ENCODE measurements at regions not wholly inside any gene's neighbourhood (a gene's known extent, or its start where the extent isn't known, plus 50 kb on each side); places are given as distances from the start of the nearest gene placed in this dataset.
"Not testable (repeated sequence)": the region's sequence is repeated elsewhere in the genome, so short reads cannot be mapped to it uniquely, and the experiment has no call there.

GRCh38 chr16:76612497-76612896, 335.3 kb downstream of the CNTNAP4 start:
- DNase-seq = no peak

GRCh38 chr16:76614269-76614668, 337.1 kb downstream of the CNTNAP4 start:
- peak; percentile 33 for DNase-seq

GRCh38 chr16:76622876-76623275, 345.7 kb downstream of the CNTNAP4 start:
- DNase-seq = no peak

DNA sequence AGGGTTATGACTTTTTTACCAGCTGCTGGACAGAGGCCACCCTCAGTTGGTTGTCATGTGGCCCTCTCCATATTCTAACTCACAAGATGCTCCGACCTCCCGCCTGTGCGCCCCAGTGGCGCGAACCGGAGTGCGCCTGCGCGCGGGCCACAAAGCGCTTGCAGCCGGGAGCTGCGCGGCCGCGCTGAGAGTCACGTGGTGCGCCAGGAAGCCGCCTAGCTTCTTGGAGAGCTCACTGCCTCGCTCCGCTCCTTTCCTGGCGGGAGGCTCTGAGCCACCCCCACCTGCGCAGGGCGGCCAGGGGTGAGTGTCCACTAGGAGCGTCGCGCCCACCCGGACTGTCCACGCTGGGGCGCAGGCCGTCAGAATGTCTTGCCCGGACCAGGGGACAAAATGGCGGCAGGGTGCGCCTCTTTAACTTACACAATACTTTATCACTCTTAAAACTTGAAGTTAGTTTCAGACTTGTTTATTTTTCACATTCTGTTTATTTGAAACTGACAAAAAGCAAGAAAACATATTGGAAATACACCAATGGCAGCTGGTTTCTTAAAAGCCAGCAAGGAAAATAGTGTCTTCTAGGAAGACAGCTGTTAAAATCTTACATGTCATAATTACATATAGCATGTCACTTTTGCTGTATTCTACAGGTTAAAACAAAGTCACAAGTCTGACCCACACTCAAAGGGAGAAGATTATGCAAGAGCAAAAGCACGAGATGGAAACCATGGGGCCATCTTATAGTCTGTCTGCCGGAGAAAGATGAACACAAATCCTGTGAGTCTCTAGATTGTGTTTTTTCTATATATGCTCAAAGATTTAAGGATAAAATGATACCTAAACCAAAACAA, 357.9 kb downstream of the CNTNAP4 start:
- no peak for DNase-seq

DNA sequence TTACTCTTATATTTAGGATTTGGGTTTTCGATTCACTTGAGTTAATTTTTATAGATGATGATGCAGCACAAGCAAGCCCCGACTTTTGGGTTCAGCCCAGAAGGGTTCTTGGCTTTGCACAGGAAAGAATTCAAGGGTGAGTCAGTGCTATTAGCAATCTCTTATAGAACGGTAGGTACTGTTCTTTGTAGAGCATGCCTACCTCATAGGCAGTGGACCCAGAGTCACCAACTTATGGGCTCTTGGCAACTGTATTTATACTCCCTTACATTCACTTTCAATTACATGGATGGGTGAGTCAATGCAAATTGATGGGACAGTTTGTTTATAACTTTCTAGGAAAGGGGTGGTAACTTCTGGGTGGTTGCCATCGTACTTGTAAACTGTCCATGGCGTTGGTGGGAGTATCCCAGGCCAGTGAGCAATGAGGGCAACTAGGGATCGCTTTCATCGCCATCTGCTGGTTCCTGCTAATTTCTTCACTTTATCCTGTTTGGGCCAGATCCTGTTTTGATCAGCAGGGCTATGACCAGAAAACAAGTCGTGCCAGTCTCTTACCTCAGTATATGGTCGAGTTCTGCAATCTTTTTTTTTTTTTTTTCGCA, 362.6 kb downstream of the CNTNAP4 start:
- no peak for DNase-seq

GRCh38 chr16:76650582-76650981, 373.4 kb downstream of the CNTNAP4 start:
- DNase-seq = no peak

DNA sequence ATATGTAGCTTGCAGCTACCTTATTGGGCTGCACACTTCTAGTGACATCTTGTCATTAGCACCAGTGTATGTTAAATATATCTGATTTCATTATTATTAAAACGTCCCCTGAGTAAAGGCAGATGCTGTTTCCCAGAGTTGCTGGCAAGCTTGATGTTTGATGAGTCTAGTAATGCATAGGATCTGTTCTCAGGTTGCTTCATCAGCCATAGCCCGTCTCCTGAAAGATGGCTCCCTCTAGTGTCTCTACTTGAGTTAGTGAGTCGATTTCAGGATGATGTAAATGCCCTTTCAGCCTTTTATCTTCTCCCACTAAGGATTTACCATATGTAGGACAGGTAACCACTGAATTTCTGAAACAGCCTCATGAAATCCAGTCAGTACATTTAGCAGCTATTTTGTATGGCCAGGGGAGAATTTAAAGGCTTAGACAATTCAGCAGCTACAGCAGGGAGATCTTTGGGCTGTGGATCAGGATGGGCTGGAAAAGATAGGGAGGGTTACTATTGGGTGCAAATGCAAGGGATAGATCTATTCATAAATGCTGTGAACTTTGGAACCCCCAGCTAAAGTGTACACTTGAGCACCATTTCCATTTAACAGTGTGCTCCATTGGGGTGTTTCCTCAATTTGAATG, 376.3 kb downstream of the CNTNAP4 start:
- DNase-seq = peak; percentile 62

DNA sequence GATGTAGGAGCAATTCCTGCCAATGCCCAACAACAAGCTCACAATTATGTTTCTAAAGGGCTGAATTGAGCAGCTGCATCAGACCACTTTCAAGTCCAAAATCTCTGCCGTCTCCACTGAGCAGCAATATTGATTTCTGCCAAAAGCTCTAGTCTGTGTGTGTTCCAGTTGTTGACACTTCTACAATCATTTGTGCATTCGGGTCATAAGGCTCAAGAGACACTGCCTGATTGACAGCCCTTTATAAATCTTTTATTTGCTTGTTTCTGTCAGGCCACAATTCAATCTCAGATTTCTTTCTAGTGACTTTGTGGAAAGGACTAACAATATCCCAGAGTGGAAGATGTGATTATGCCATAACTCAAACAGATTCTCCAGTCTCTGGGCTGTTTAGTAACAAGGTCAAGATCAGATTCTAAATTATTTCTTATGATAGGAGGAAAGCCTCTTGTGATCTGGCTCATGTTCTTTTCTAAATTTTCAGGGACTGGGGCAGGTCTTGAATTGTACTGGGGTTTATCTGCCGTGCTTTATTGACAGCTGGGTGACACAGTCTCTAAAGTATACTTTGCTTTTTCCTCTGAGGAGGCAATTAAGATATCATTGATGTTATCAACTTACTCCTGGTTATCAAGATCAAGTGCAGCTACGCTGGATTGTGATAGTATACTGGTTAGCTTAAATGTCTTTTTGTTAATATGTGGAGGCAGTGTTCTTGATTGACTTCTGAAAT, 377.1 kb downstream of the CNTNAP4 start:
- no peak for DNase-seq

GRCh38 chr16:76656994-76657393, 379.8 kb downstream of the CNTNAP4 start:
- DNase-seq = no peak

- no peak for DNase-seq
These were observed 384.6 kb downstream of the CNTNAP4 start for GRCh38 chr16:76661691-76662235.

DNA sequence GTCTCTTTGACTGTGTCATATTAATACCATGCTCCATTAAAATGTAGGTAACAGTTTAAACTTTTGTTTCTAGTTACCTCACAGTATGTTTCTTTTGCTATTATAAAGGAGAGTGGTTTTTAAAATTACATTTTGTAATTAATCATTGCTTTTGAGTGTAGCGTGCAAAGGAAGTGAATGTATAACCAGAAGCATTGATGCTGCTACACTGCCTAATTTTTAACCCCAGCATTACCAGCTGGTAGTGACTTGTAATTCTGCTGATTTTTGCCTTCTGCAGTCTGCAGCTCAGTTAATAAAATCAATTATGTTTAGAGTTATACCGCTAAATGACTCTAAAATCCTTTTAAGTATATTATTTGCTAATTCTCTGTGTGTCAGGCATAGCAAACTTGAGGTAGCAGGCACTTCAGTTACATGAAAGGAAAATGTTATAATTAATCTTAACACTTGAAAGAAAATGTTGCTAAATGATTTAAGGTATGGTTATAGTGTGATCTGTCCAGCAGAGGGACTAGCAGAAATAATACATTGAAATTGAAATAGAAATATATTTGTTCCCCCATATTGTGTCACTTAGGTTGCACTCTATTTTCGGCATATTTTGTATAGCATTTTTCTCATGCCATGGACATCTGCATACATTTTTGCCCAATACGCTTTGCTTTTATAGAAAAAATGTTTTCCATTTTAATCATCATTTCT, 388.5 kb downstream of the CNTNAP4 start:
- DNase-seq = no peak

DNA sequence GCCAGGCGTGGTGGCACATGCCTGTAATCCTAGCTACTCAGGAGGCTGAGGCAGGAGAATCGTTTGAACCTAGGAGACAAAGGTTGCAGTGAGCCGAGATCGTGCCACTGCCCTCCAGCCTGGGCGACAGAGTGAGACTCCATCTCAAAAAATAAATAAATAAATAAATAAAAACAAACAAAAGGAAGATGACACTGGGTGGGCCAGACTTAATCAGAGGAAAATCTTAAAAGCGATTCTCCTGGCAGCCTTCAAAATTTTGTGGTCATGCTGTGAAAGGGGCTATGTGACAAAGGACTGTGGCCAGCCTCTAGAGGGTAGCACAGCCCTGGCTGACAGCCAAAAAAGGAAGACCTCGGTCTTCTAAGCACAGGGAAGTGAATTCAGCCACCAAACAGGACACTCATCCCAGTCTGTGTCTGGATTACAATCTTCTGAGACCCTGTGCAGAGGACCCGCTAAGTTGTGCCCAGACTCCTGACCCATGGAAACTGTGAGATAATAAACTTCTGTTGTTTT, 391.1 kb downstream of the CNTNAP4 start:
- no peak for DNase-seq

DNA sequence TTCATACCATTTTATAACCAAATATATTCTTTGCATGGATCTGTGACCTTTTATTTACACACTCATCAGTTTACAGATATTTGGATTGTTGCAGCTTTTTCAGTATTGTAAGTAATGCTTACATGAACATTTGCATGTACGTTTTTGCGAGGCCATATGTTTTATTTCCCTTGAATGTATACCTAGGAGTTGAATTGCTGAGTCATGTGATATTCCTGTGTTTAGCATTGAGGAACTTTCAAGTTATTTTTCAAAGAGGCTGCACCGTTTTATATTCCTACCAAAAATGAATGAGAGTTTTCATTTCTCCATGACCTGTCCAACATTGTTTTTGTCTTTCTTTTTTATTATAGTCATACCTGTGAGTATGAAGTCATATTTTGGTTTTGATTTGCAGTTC, 392.1 kb downstream of the CNTNAP4 start:
- DNase-seq = no peak

- DNase-seq = no peak
These were observed 393.1 kb downstream of the CNTNAP4 start for GRCh38 chr16:76670125-76670857.

DNA sequence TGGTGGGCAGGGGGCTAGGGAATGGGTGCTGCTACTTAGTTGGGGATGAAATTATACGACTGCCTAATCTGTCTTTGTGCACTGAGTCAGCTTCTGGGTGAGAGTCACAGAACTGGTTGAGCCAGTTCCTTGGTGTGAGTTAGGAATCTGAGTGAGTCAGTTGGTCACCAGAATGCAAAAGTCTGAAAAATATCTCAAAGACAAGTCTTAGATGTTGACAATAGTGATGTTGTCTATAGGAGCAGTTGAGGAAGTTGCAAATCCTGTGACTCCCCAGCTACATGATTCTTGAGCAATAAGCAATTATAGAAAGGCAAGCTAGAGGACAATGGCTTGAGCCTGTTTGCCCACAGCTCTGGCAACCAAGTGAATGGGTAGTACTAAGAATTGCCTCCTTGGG, 399.2 kb downstream of the CNTNAP4 start:
- DNase-seq = no peak

DNA sequence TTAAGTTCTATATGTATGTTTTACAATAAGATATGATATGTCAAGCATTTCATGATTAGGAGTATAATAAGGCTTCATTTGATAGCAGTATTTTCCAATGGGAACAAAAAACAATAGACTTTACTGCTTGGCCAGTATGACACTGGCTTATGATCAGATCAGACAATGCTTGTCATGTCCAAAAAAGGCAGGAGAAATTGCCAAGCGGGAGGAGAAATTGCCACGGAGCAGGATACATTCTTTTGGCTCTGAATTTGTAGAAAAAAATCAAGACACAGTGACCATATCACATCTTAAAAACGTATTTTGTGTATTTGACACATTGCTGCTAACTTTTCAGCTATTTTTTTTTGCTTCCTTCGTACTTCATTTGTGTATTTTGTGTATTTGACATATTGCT, 404.1 kb downstream of the CNTNAP4 start:
- no peak for DNase-seq

GRCh38 chr16:76683051-76683450, 405.9 kb downstream of the CNTNAP4 start:
- no peak for DNase-seq

- no peak for DNase-seq
These were observed 419.7 kb downstream of the CNTNAP4 start for GRCh38 chr16:76696876-76697275.

- no peak for DNase-seq
These were observed 428.7 kb downstream of the CNTNAP4 start for GRCh38 chr16:76705892-76706291.

DNA sequence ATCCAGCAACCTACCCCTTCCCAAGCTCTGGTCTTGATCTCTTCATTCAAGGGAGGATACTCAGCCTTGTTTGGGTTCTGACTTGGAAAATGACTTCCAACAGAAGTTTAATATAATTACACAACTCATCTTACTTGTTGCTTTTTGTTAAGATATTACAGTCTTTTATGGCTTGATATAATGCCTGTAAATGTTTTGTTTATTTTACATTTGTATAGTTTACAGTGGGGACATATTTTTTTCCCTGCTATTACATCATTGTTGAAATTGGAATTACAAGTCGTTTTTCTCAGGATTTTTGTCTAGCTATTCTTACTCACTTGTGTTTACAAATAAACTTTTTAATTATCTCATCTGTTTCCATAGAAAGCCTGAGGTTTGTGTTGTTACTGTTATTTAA, 436.0 kb downstream of the CNTNAP4 start:
- no peak for DNase-seq

DNA sequence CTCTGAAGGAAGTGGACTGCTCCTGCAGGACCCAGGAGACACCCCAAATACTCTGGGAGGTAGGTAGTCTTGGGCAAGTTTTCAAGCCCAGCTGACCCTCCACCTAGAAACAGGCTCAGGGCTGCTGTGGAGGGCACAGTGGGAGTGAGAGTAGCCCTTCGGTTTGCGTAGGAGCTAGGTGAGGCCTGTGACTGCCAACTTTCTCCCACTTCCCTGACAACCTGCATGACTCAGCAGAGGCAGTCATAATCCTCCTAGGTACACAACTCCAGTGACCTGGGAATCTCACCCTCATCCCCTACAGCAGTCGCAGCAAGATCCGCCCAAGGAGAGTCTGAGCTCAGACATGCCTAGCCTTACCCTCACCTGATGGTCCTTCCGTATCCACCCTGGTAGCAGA, 439.1 kb downstream of the CNTNAP4 start:
- DNase-seq = not testable (repeated sequence)
